Smooth muscle cell (in vitro differentiated cells): ENCODE measurements at regions not wholly inside any gene's neighbourhood (a gene's known extent, or its start where the extent isn't known, plus 50 kb on each side); places are given as distances from the start of the nearest gene placed in this dataset.

Experiments
- DNase-seq: peaks from one replicate; lab custom pipeline; 2025; ENCODE audit not compliant: unreplicated experiment; lab: John Stamatoyannopoulos, UW
- H2AFZ ChIP-seq: fragments of 200-600 bp; sonication (generic); 2 replicates; pipeline ENCODE4 v1.6.0; 2016; ENCODE audit warnings: antibody characterized with exemption, low read depth, mild to moderate bottlenecking
- H3F3A ChIP-seq: fragments of 200-600 bp; sonication (generic); 2 replicates; pipeline ENCODE4 v1.6.0; 2017; ENCODE audit warnings: antibody characterized with exemption, low read depth
- H3K27ac ChIP-seq: fragments of 200-600 bp; sonication (generic); 2 replicates; pipeline ENCODE4 v1.5.1; 2016; ENCODE audit warnings: low read depth, mild to moderate bottlenecking
- H3K27me3 ChIP-seq: fragments of 200-600 bp; sonication (generic); 2 replicates; pipeline ENCODE4 v1.6.1; 2016; ENCODE audit warnings: low read depth, mild to moderate bottlenecking
- H3K36me3 ChIP-seq: fragments of 200-600 bp; sonication (generic); 2 replicates; pipeline ENCODE4 v1.5.1; 2016; ENCODE audit warnings: low read depth
- H3K4me1 ChIP-seq: fragments of 200-600 bp; sonication (generic); 2 replicates; pipeline ENCODE4 v1.5.1; 2016; ENCODE audit warnings: low read depth
- H3K4me2 ChIP-seq: fragments of 200-600 bp; sonication (generic); 2 replicates; pipeline ENCODE4 v1.6.0; 2016; ENCODE audit warnings: mild to moderate bottlenecking
- H3K4me3 ChIP-seq: fragments of 200-600 bp; sonication (generic); 2 replicates; pipeline ENCODE4 v1.5.1; 2016; ENCODE audit warnings: mild to moderate bottlenecking
- H3K79me2 ChIP-seq: fragments of 200-600 bp; sonication (generic); 2 replicates; pipeline ENCODE4 v1.6.0; 2016; ENCODE audit warnings: low read depth, mild to moderate bottlenecking
- H3K9ac ChIP-seq: fragments of 200-600 bp; sonication (generic); 2 replicates; pipeline ENCODE4 v1.6.0; 2016; ENCODE audit warnings: low read depth
- H3K9me3 ChIP-seq: fragments of 200-600 bp; sonication (generic); replicated peaks from 2 replicates; pipeline ENCODE4 v1.5.1; 2016; ENCODE audit warnings: low read depth
- H4K20me1 ChIP-seq: fragments of 200-600 bp; sonication (generic); 2 replicates; pipeline ENCODE4 v1.6.0; 2016; ENCODE audit warnings: low read depth
- CTCF ChIP-seq: fragments of 200-600 bp; sonication (generic); IDR thresholded peaks from 2 replicates; pipeline ENCODE4 v1.5.1; 2017; ENCODE audit warnings: borderline replicate concordance, mild to moderate bottlenecking, antibody characterized with exemption; ENCODE audit not compliant: insufficient read depth, poor library complexity, severe bottlenecking
- WGBS: methylation state at CpG from one replicate; pipeline ENCODE4 v1.1.7; 2016; ENCODE audit warnings: low lambda C conversion rate; 5-methylcytosine and 5-hydroxymethylcytosine counted together

GRCh38 chr15:69603369-69604071 is 150.9 kb downstream of the RPLP1 start:
- Histone ChIP-seq H4K20me1 (no peaks in the 10 kb centered on the region), H3K4me2 (no peak overlapping the region), H3K9me3 (no peaks in the 10 kb centered on the region), H3K79me2 (no peaks in the 10 kb centered on the region), H3K36me3 (no peaks in the 10 kb centered on the region), H3F3A (no peaks in the 10 kb centered on the region), H3K4me3 (no peak overlapping the region), H3K4me1 (no peaks in the 10 kb centered on the region), H3K9ac (no peak overlapping the region), H3K27ac (no peak overlapping the region), H3K27me3 (peaks cover 8% of the 10 kb centered on the region), H2AFZ (no peak overlapping the region)
- DNase-seq: no peak
- 44% methylated on average over 1 of the region's 1 CpG for WGBS
- no peak for TF ChIP-seq CTCF

- no peak overlapping the region for H2AFZ ChIP-seq
- no peaks in the 10 kb centered on the region for H3F3A ChIP-seq
- no peak overlapping the region for H3K4me2 ChIP-seq
- no peaks in the 10 kb centered on the region for H4K20me1 ChIP-seq
- no peaks in the 10 kb centered on the region for H3K36me3 ChIP-seq
- no peak for TF ChIP-seq CTCF
- 57% methylated on average over 4 of the region's 4 CpGs for WGBS
- H3K9me3 ChIP-seq: no peaks in the 10 kb centered on the region
- H3K9ac ChIP-seq: no peak overlapping the region
- DNase-seq: no peak
- no peaks in the 10 kb centered on the region for H3K79me2 ChIP-seq
- no peak overlapping the region for H3K27ac ChIP-seq
- peaks cover 3% of the 10 kb centered on the region for H3K27me3 ChIP-seq
- H3K4me3 ChIP-seq: no peak overlapping the region
- H3K4me1 ChIP-seq: no peaks in the 10 kb centered on the region
Observed at GRCh38 chr15:69604072-69604411, 151.4 kb downstream of the RPLP1 start.

- Histone ChIP-seq H3K27ac (no peak overlapping the region), H3K4me3 (no peak overlapping the region), H3K4me1 (no peaks in the 10 kb centered on the region)
Observed at GRCh38 chr15:69606144-69606543, 153.5 kb downstream of the RPLP1 start.

More at GRCh38 chr15:69606144-69606543, 153.5 kb downstream of the RPLP1 start:
- Histone ChIP-seq H3K27me3 (no peaks in the 10 kb centered on the region), H3K36me3 (no peaks in the 10 kb centered on the region), H3K79me2 (no peaks in the 10 kb centered on the region), H3K9me3 (no peaks in the 10 kb centered on the region), H3F3A (no peaks in the 10 kb centered on the region), H3K9ac (no peak overlapping the region), H4K20me1 (no peaks in the 10 kb centered on the region), H2AFZ (no peak overlapping the region), H3K4me2 (no peak overlapping the region)
- no peak for TF ChIP-seq CTCF
- 86% methylated on average over 5 of the region's 5 CpGs for WGBS
- no peak for DNase-seq
